Neural cell (in vitro differentiated cells): ENCODE measurements at regions not wholly inside any gene's neighbourhood (a gene's known extent, or its start where the extent isn't known, plus 50 kb on each side); places are given as distances from the start of the nearest gene placed in this dataset.
A peak's percentile ranks its signal among the peaks of the same experiment; 100 is the strongest.

Source experiments
- H2AFZ ChIP-seq: fragments of 200-600, 300-800 bp; sonication (generic), shearing (Covaris generic); 2 replicates; pipeline ENCODE4 v1.6.0; 2014; ENCODE audit warnings: low read depth, mild to moderate bottlenecking, antibody characterized with exemption, low read length, moderate library complexity
- H3F3A ChIP-seq: fragments of 200-600 bp; shearing (Covaris generic); 2 replicates; pipeline ENCODE4 v1.6.1; 2016; ENCODE audit warnings: mild to moderate bottlenecking, moderate library complexity, mixed read lengths, antibody characterized with exemption, low read length; ENCODE audit not compliant: insufficient read depth, poor library complexity, severe bottlenecking
- H3K27ac ChIP-seq: fragments of 200-600, 300-800 bp; sonication (generic), shearing (Covaris generic); 2 replicates; pipeline ENCODE4 v1.5.1; 2014; ENCODE audit warnings: mild to moderate bottlenecking, low read length, moderate library complexity
- H3K27me3 ChIP-seq: fragments of 300-800, 200-600 bp; sonication (generic), shearing (Covaris generic); 2 replicates; pipeline ENCODE4 v1.6.0; 2014; ENCODE audit warnings: mild to moderate bottlenecking, low read depth, low read length, moderate library complexity; ENCODE audit not compliant: insufficient read depth
- H3K36me3 ChIP-seq: fragments of 300-800, 200-600 bp; sonication (generic), shearing (Covaris generic); 2 replicates; pipeline ENCODE4 v1.5.1; 2014; ENCODE audit warnings: mild to moderate bottlenecking, antibody characterized with exemption, low read length, moderate library complexity; ENCODE audit not compliant: insufficient read depth
- H3K4me2 ChIP-seq: fragments of 300-800, 200-600 bp; sonication (generic), shearing (Covaris generic); 2 replicates; pipeline ENCODE4 v1.6.0; 2014; ENCODE audit warnings: mild to moderate bottlenecking, low read length
- H3K4me3 ChIP-seq: fragments of 300-800, 200-600 bp; sonication (generic), shearing (Covaris generic); 2 replicates; pipeline ENCODE4 v1.5.1; 2014; ENCODE audit warnings: mild to moderate bottlenecking, low read length, moderate library complexity
- H3K79me2 ChIP-seq: fragments of 200-600 bp; shearing (Covaris generic); replicated peaks from 2 replicates; pipeline ENCODE4 v1.6.0; 2014; ENCODE audit warnings: mild to moderate bottlenecking, low read length, moderate library complexity; ENCODE audit not compliant: insufficient read depth
- H3K9ac ChIP-seq: fragments of 300-800, 200-600 bp; sonication (generic), shearing (Covaris generic); 2 replicates; pipeline ENCODE4 v1.6.1; 2016; ENCODE audit warnings: mild to moderate bottlenecking, low read length, mixed read lengths
- H3K9me2 ChIP-seq: fragments of 200-600 bp; shearing (Covaris generic); 2 replicates; pipeline ENCODE4 v1.6.1; 2016; ENCODE audit warnings: mild to moderate bottlenecking, low read length, mixed read lengths; ENCODE audit not compliant: insufficient read depth
- H3K9me3 ChIP-seq: fragments of 200-600, 300-800 bp; sonication (generic), shearing (Covaris generic); 2 replicates; pipeline ENCODE4 v1.6.1; 2016; ENCODE audit warnings: mild to moderate bottlenecking, mixed run types, low read length, moderate library complexity, mixed read lengths
- H4K20me1 ChIP-seq: fragments of 200-600 bp; shearing (Covaris generic); 2 replicates; pipeline ENCODE4 v1.6.1; 2016; ENCODE audit warnings: mild to moderate bottlenecking, mixed run types; ENCODE audit not compliant: insufficient read depth
- EP300 ChIP-seq: fragments of 450-650 bp; conservative IDR thresholded peaks from 2 replicates; pipeline ENCODE4 v1.6.1; 2014; ENCODE audit warnings: antibody characterized with exemption, mild to moderate bottlenecking, moderate library complexity; ENCODE audit not compliant: poor library complexity, severe bottlenecking
- EZH2 ChIP-seq: fragments of 200-600, 300-800 bp; shearing (Covaris generic), sonication (generic); IDR thresholded peaks from 2 replicates; pipeline ENCODE4 v1.6.1; 2014; ENCODE audit warnings: antibody characterized with exemption, low read length, borderline replicate concordance, mild to moderate bottlenecking; ENCODE audit not compliant: insufficient read depth, poor library complexity, severe bottlenecking
- MXI1 ChIP-seq: fragments of 450-650 bp; conservative IDR thresholded peaks from 2 replicates; pipeline ENCODE4 v1.6.1; 2014; ENCODE audit warnings: antibody characterized with exemption, mild to moderate bottlenecking; ENCODE audit not compliant: poor library complexity, severe bottlenecking
- POLR2AphosphoS5 ChIP-seq: IDR thresholded peaks from 2 replicates; pipeline ENCODE4 v1.6.1; 2012
- RAD21 ChIP-seq: fragments of 450-650 bp; conservative IDR thresholded peaks from 2 replicates; pipeline ENCODE4 v1.6.1; 2014; ENCODE audit warnings: antibody characterized with exemption, mild to moderate bottlenecking, moderate library complexity
- SMC3 ChIP-seq: fragments of 450-650 bp; conservative IDR thresholded peaks from 2 replicates; pipeline ENCODE4 v1.6.1; 2014; ENCODE audit warnings: antibody characterized with exemption, mild to moderate bottlenecking, moderate library complexity; ENCODE audit not compliant: poor library complexity
- TAF1 ChIP-seq: IDR thresholded peaks from 2 replicates; pipeline ENCODE4 v1.6.1; 2012; ENCODE audit warnings: low read depth
- TF ChIP-seq, protein P1 (sequence below): IDR thresholded peaks from 2 replicates; pipeline ENCODE4 v1.6.1; 2012; ENCODE audit warnings: borderline replicate concordance
- TF ChIP-seq, protein P2 (sequence below): fragments of 450-650 bp; IDR thresholded peaks from 2 replicates; pipeline ENCODE4 v1.5.1; 2014; ENCODE audit warnings: antibody characterized with exemption, mild to moderate bottlenecking, moderate library complexity; ENCODE audit not compliant: poor library complexity, severe bottlenecking

DNA sequence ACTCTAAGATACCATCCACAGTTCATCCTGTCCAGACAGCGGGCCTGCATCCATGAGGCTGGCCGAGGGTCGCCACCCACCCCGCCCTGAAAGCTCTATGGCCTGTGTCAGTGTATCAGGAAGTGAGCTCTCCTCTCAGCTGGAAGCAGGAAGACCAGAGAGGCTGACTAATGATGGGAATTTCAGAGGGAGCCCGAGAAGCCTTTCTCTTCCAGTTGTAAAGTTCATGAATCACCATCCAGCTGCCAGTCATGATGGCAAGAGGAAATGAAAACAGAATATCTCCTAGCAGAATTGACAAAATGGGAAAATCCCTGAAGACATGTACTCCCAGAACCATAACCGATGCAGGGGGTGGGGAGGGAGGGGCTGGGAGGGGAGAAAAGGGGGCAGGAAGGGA is 109.6 kb upstream of the RPS6KA2 start:
- no peaks in the 10 kb centered on the region for H3F3A ChIP-seq
- H3K9me2 ChIP-seq: no peaks in the 10 kb centered on the region
- H3K36me3 ChIP-seq: no peaks in the 10 kb centered on the region
- H4K20me1 ChIP-seq: no peaks in the 10 kb centered on the region
- H3K9me3 ChIP-seq: no peaks in the 10 kb centered on the region
- no peak overlapping the region for H3K9ac ChIP-seq
- no peaks in the 10 kb centered on the region for H3K27me3 ChIP-seq
- H3K79me2 ChIP-seq: no peaks in the 10 kb centered on the region
- no peak overlapping the region for H3K27ac ChIP-seq
- H3K4me2 ChIP-seq: no peak overlapping the region
- no peak overlapping the region for H3K4me3 ChIP-seq
- no peak overlapping the region for H2AFZ ChIP-seq
- TF ChIP-seq, protein P1, sequence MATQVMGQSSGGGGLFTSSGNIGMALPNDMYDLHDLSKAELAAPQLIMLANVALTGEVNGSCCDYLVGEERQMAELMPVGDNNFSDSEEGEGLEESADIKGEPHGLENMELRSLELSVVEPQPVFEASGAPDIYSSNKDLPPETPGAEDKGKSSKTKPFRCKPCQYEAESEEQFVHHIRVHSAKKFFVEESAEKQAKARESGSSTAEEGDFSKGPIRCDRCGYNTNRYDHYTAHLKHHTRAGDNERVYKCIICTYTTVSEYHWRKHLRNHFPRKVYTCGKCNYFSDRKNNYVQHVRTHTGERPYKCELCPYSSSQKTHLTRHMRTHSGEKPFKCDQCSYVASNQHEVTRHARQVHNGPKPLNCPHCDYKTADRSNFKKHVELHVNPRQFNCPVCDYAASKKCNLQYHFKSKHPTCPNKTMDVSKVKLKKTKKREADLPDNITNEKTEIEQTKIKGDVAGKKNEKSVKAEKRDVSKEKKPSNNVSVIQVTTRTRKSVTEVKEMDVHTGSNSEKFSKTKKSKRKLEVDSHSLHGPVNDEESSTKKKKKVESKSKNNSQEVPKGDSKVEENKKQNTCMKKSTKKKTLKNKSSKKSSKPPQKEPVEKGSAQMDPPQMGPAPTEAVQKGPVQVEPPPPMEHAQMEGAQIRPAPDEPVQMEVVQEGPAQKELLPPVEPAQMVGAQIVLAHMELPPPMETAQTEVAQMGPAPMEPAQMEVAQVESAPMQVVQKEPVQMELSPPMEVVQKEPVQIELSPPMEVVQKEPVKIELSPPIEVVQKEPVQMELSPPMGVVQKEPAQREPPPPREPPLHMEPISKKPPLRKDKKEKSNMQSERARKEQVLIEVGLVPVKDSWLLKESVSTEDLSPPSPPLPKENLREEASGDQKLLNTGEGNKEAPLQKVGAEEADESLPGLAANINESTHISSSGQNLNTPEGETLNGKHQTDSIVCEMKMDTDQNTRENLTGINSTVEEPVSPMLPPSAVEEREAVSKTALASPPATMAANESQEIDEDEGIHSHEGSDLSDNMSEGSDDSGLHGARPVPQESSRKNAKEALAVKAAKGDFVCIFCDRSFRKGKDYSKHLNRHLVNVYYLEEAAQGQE: peak; percentile 36
- TF ChIP-seq RAD21 (no peak), MXI1 (no peak)
- TF ChIP-seq, protein P2, sequence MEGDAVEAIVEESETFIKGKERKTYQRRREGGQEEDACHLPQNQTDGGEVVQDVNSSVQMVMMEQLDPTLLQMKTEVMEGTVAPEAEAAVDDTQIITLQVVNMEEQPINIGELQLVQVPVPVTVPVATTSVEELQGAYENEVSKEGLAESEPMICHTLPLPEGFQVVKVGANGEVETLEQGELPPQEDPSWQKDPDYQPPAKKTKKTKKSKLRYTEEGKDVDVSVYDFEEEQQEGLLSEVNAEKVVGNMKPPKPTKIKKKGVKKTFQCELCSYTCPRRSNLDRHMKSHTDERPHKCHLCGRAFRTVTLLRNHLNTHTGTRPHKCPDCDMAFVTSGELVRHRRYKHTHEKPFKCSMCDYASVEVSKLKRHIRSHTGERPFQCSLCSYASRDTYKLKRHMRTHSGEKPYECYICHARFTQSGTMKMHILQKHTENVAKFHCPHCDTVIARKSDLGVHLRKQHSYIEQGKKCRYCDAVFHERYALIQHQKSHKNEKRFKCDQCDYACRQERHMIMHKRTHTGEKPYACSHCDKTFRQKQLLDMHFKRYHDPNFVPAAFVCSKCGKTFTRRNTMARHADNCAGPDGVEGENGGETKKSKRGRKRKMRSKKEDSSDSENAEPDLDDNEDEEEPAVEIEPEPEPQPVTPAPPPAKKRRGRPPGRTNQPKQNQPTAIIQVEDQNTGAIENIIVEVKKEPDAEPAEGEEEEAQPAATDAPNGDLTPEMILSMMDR: no peak

DNA sequence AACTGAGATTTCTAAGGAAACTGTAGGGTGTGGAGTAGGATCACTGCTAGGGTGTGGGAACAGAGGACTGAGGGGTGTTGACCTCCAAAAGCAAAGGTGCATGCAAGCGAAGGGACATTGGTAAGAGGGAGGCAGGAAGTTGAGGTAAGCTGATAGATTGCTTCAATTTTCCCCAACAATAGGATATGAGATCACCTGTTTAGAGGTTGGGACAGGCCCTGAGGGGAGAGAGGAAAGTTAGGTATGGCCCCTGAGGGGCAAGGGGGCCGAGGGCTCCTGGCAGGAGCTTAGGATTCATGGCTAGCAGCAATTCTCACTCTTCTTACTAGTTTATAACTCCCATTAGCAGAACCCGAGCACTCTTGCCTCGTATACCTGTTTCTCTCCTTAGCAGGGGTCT is 106.8 kb upstream of the RPS6KA2 start:
- Histone ChIP-seq H4K20me1 (no peaks in the 10 kb centered on the region), H3K9me2 (no peaks in the 10 kb centered on the region), H3K27ac (no peak overlapping the region), H3K79me2 (no peaks in the 10 kb centered on the region), H3K36me3 (no peaks in the 10 kb centered on the region), H3K4me3 (no peak overlapping the region), H3K9me3 (no peaks in the 10 kb centered on the region), H3K9ac (no peak overlapping the region), H3K4me2 (no peak overlapping the region), H2AFZ (no peak overlapping the region), H3F3A (no peaks in the 10 kb centered on the region), H3K27me3 (no peaks in the 10 kb centered on the region)
- TF ChIP-seq POLR2AphosphoS5: no peak
- no peak for TF ChIP-seq MXI1
- TF ChIP-seq SMC3: no peak
- no peak for TF ChIP-seq TAF1
- TF ChIP-seq RAD21: no peak
- no peak for TF ChIP-seq EZH2
- TF ChIP-seq, protein P2: no peak
- TF ChIP-seq, protein P1: no peak
- no peak for TF ChIP-seq EP300
